NCI-H1930 (cell line): ENCODE measurements at regions not wholly inside any gene's neighbourhood (a gene's known extent, or its start where the extent isn't known, plus 50 kb on each side); places are given as distances from the start of the nearest gene placed in this dataset.

ENCODE experiments used
- DNase-seq, 2 experiments: peaks; one replicate each; lab custom pipeline; 2025; lab: John Stamatoyannopoulos, UW

GRCh38 chr9:91042024-91042423 is 240.4 kb downstream of the SYK start:
- no peak for DNase-seq

DNA sequence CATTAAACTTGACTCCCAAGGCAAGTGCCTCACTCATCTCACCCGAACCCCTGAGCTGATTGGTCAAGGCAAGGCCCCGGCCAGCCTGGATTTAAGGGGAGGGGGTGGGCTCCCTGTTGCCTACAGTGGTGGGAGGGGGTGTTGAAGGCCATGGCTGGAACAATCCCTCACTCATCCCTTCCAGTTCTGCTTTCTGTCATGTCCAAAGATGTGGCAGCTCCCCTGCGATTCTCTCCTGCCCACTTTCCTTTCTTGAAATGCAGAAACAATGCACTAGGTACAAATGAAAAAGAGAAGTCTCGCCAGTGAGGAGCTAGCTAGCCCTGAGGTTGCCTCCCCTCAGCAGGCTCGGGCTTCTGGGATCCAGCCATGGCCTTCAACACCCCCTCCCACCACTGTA is 240.9 kb downstream of the SYK start:
- no peak for DNase-seq

DNA sequence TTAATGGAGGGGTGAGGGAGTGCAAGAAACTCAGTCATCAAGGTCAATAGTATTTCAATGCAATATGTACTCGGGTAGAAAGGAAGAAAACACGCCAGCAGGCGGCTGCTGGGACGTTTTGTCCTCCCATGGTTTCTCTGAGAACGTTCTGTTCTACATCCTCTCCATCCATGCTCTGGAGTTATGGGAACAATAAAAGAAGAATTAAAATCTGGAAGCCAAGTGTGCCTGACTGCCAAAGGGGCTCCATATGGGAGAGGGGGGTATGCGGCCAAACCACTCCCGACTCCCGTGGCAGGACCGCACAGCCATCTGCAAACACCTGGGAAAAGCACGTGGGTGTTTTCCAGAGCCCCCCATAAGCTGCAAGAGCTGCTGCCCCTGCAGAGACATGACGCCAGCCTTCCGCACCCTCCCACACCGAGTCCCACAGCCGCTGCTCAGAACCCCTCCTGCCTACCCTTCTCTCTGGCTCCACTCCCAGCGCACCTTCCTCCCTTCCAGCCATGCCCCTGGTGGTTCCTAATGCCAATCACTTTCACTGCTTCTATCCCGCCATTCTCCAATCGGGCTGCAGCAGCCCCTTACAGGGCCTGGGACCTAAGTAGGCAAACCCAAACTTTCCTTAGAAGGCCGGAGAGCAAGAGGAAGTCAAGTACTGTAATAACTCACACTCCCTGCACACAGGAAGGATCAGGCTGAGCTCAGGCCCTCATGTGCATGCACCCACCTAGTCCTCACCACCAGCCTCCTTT is 241.6 kb downstream of the SYK start:
- no peak for DNase-seq

GRCh38 chr9:91043811-91044175 is 242.2 kb downstream of the SYK start:
- DNase-seq: no peak

DNA sequence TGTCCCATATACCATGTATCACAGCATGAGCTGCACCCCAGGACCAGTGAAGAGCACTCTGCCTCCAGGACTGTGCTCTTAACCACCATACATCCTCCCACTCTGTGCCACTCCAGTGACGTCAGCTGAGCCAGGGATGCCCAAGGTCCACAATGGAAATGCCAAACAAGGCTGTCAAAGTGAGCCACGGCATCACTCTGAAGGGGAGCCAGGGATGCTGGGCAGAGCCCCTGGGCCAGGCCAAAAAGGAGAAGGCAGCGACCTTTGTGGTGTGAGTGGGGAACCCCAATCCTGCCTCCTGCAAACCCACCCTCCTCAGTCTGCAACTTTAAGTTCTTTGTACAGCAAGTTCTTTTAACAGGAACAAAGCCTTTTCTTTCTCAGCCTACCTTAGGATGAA is 242.7 kb downstream of the SYK start:
- DNase-seq: no peak

DNA sequence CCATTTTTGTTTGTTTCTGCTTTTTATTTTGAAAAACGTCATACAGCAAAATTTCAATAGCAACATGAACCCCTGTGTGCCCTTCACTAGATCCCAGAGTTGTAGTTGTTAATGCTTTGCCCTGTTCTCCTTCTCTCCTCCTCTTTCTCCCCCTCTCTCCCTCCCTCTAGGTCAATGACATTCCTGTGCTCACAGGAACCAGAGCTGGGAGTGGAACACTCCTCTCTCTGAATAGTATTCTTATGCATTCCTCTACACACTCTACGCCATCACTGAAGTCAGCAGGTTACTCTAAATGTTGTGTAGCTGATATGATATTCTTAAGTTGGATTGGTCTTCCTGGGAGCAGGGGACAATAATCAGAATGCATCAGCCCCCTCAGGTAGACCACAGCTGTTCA is 243.4 kb downstream of the SYK start:
- no peak for DNase-seq

DNA sequence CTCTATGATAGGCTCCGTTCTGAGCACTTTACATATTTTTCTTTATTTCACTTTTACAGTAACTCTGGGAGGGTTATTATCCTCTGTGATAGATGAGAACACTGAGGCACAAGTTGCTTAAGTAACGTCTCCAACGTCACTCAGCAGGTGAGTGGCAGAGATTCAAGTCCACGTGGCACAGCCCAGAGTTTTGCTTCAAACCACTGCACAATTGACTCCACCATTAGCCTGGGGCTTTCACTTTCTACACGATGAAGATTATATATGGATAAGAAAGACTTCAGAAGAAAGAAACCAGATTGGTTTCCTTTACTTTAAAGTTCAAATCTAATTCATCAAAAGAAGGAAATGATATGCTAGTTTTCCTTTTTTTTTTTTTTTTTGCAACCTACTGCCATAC is 245.9 kb downstream of the SYK start:
- DNase-seq: no peak

DNA sequence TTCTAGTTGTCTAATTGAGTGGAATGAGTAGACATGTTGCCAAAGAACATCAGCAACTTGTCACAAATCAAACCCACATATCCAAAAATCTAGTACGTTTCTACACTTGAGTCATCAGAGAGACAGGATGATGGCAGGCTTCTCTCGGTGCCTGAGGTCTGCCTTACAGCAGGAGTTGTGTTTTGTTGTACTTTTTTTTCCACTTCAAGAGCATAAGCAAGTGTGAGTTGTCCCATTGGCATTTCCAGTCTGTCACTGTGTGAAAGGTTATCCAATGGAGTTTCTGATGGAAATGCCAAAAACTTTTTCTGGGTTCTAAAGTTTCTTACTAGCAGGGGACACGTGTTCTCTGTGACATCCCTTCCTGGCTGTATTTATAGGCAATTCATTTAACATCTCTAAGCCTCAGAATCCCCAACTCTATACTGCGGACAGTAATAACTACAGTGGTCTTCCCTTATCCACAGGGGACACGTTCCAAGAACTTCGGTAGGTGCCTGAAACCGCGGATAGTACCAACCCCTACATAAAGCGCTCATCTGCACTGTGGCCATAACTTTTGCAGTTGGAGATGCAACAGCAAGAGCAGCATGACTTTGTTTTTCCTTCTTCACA is 246.5 kb downstream of the SYK start:
- DNase-seq: no peak

- no peak for DNase-seq
Observed at GRCh38 chr9:91048749-91049148, 247.1 kb downstream of the SYK start.

DNA sequence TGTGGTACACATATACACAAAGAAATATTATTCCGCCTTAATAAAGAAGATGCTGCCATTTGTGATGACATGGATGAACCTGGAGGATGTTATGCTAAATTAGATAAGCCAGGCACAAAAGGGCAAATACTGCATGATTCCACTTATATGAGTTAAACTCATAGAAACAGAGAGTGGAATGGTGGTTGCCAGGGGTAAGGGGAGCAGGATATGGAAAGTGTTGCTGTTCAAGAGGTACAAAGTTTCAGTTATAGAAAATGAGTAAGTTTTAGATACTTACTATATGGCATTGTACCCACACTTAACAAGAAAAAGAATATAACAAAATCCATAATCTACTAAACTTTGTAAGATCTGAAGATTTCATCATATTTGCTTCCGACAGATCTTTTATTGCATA is 252.2 kb downstream of the SYK start:
- DNase-seq: no peak

DNA sequence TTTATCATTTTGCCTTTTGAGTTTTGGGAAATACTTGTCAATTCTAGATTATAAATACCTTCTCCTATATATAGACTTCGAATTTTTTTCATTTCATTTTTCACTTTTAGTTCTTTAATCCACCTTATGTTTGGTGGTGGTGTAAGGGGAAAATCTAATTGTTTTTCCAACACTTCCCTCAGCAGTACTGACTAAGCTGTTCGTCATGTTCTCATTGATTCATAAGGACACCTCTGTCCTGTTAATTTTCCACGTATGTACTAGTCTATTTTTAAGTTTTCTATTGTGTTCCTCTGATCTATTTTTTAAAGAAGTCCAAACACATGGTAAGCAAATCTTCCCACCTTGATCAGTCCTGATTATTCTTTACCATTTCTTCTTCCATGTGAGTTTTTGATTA is 254.2 kb downstream of the SYK start:
- DNase-seq: no peak

GRCh38 chr9:91056486-91056885 is 254.9 kb downstream of the SYK start:
- DNase-seq: no peak

DNA sequence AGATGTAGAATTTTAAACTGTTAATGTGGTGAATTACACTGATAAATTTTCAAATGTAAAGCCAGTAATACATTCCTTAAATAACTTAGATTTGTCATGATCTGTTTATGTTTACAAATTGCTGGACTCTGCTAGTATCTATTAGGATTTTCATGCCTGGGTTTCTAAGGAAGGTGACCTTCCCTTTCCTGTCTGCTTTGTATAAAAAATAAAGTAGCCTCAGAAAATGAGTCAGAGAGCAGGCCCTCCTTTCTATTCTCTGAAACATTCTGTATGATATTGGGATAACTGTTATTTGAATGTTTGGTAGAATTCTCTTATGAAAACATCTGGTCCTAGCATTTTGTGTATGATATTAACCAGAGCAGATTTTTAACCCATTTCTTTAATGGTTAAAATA is 255.3 kb downstream of the SYK start:
- DNase-seq: no peak

- DNase-seq: no peak
Observed at GRCh38 chr9:91059713-91060112, 258.1 kb downstream of the SYK start.

DNA sequence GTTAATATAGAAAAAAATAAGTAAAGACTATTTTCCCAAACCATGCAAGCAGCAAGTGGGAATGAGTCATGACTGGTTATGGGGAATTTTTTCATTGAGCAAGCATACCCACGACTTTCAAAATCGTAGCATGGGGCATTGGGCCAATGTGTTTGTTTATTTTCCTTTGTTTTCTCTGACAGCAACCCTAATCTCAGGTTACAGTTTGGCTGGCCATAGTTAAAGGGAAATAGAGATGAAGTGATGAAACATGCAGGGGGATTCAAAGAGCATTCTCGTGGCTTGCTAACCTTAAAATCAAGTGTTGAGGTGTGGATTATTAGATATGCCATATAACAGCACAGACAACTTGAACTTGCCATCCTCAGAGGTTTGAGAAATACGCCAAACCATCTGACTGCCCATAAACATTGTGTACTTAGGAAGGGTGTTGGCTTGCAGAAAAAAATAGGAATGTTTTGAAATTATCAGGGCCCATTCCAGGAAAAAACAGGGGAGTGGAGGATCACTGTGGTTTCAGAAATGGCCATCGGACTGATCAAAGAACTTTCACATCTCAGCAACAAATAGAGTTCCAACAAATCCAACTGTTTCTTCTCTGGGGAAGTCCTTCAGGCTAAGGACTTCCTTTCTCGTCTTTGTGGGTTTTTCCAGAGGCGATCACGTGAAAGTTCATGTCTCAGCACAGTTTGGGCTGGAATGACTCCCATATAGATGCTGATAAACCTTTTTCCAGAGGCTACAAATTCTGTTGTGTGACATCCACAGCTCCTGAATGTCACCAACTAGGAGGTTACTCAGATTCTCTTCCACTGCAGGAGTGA is 259.1 kb downstream of the SYK start:
- peak in 1 of 2 experiments; percentile 43 for DNase-seq

GRCh38 chr9:91061506-91061905 is 259.9 kb downstream of the SYK start:
- DNase-seq: no peak

DNA sequence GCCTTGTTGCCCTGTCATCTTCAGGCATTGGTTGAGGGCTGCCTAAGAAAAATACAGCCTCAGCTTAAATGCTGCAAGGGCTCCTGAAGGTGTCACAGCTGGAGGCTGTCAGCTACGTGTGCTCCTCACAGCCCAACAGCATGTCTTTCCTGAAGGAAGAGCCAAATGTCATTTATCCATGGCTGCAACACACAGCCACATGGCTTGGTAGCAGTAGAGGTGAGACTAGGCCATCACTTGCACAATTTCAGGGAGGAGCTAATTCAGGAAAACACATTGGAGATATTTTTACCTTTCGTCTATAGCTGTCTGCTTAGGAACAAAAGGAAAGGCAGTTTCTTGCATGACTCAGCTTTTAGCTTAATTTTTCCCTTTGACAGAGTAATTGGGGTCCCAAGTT is 260.7 kb downstream of the SYK start:
- no peak for DNase-seq

DNA sequence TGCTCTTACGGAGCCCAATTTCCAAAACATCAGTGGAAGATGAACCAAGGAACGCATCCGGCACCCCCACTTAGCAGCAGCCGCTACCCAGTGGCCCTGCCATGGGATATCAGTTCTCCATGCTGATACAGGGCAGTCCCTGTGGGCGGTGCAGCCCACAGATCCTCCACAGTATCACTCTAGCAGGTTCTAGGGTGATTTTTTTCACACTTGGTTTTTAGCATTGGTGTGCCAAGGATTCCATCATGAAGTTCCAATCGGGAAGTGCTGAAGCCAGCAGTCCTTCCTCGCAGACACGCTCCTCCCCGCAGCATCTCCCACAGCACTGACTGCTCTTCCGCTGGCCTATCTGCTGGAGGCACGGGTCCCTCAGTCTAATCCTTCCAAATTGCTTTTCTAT is 261.9 kb downstream of the SYK start:
- DNase-seq: no peak

DNA sequence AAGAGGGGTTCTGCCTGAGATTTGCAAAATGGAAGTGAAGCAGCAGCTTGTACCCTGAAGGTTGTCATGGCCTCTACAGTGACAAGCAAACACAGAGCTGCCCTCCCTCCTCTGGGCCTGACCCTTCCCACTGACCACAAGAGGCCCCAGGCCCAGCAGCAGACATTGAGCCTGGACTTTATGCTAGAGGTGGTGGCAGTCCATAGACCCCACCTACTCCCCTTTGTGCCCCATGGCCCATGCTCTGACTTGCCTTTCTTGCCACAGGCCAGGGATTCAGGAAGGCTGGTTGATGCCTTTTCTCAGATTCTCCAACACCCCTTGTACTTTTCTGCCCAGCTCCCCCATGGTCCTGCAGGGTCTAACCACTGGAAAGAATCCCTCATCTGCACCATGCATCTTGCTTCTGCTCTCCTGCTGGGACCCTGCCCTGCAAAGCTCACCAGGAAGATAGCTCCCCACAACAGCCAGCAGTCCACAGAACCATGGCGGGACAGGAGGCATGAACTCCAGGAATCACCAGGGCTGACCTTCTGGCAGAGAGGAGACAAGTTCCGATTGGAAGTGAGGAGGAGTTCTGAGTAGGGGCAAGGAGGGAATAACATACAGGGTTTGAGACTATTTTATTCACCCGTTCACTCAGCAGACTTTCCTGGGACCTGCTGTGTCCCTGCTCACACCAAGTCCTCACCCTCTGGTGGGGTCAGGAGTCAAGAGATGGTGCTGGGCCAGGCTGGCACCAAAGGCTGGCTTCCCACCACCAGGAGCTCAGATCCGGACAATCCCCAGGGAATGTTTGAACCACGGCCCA is 263.8 kb downstream of the SYK start:
- DNase-seq: no peak

DNA sequence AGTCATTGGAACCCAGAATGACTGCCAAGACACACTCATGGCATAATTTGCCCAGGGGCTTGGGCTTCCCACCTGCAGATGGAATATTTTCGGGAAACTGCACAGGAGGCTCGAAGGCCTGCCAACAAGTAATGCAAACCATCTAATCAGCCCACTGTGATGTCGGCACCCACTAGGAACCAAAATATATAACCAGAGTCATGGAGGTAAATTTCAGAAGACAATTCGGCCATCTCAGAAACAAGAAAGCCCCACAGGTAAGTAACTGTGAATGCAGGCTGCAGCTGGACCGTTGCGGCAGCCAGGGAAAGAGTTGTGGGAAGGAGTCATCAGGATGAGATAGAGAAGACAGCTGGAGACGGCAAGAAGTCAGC is 264.4 kb downstream of the SYK start:
- no peak for DNase-seq

DNA sequence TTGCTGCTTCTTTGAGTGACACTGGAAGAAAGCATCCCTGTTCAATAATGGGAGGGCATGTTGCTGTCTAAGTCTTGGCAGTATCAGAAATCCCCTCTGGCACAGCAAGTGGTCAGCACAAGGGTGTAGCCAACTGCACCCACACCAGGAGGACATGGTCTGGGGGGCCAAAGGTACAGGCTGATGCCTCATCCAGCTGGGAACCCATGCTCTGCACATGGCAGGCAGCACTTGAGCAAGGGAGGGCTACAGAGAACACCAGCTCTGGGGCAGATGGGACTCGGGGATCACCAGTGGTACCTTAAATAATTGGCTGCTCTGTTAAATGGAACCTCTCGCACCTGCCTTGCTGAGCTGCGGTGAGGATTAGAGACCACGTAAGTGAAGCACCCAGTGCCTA is 265.2 kb downstream of the SYK start:
- DNase-seq: no peak

DNA sequence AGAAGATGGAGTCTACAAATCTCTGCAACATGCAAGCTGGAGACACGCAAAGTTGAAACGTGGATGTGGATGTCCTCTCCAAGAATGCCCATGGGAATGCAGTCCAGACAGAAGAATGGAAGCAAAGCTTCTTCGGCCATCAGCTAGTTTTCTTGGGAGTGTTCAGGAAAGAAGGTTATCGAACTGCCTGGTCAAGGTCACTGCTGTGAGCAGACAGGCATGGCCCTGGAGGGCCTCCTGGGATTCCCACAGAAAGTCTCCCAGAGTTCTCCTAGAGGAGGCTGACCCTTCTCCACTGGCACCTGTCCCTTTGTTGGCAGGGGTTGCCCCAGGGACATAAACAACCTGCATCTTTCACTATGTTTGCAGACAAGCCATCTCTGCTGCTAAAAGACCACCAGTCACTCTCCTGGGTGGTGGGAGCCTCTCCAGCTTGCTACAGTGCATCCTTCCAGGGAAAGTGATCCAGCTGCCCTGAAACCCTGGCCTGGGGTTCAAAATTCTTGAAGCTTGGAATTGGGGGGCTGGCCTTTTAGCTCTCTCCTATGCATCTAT is 265.8 kb downstream of the SYK start:
- no peak for DNase-seq
